GM23338 (cell line): ENCODE measurements at regions not wholly inside any gene's neighbourhood (a gene's known extent, or its start where the extent isn't known, plus 50 kb on each side); places are given as distances from the start of the nearest gene placed in this dataset.
A peak's percentile ranks its signal among the peaks of the same experiment; 100 is the strongest.

Experiments
- ATAC-seq: fragments of 200-7000 bp; cut with Tn5 transposase; 3 replicates; pipeline ENCODE4 v1.9.1; 2020
- DNase-seq: peaks from one replicate; pipeline ENCODE4 v3.0.0-alpha.2; 2015; ENCODE audit warnings: low spot score
- H2AFZ ChIP-seq: fragments of 200-600 bp; sonication (generic); 2 replicates; pipeline ENCODE4 v1.8.0; 2016; ENCODE audit warnings: antibody characterized with exemption, mild to moderate bottlenecking, moderate library complexity
- H3F3A ChIP-seq: fragments of 200-600 bp; sonication (generic); replicated peaks from 2 replicates; pipeline ENCODE4 v1.8.0; 2017; ENCODE audit warnings: antibody characterized with exemption, mixed run types, low read depth
- H3K27ac ChIP-seq: fragments of 200-600 bp; sonication (generic); 2 replicates; pipeline ENCODE4 v1.6.1; 2016; ENCODE audit warnings: low read depth
- H3K27me3 ChIP-seq: fragments of 200-600 bp; sonication (generic); 2 replicates; pipeline ENCODE4 v1.8.0; 2016; ENCODE audit warnings: mild to moderate bottlenecking, mixed run types, moderate library complexity; ENCODE audit not compliant: insufficient read depth
- H3K36me3 ChIP-seq: fragments of 200-600 bp; sonication (generic); 2 replicates; pipeline ENCODE4 v1.8.0; 2016; ENCODE audit warnings: mild to moderate bottlenecking; ENCODE audit not compliant: insufficient read depth
- H3K4me1 ChIP-seq: fragments of 200-600 bp; sonication (generic); 2 replicates; pipeline ENCODE4 v1.8.0; 2016; ENCODE audit warnings: mild to moderate bottlenecking, moderate library complexity; ENCODE audit not compliant: insufficient read depth
- H3K4me2 ChIP-seq: fragments of 200-600 bp; sonication (generic); 2 replicates; pipeline ENCODE4 v1.7.1; 2017; ENCODE audit warnings: mixed run types
- H3K4me3 ChIP-seq: fragments of 200-600 bp; sonication (generic); 2 replicates; pipeline ENCODE4 v1.6.1; 2016; ENCODE audit warnings: mixed run types
- H3K79me2 ChIP-seq: fragments of 200-600 bp; sonication (generic); replicated peaks from 2 replicates; pipeline ENCODE4 v1.8.0; 2017; ENCODE audit warnings: mild to moderate bottlenecking; ENCODE audit not compliant: insufficient read depth
- H3K9me2 ChIP-seq: fragments of 200-600 bp; sonication (generic); 2 replicates; pipeline ENCODE4 v1.8.0; 2017; ENCODE audit not compliant: insufficient read depth
- H4K20me1 ChIP-seq: fragments of 200-600 bp; sonication (generic); replicated peaks from 2 replicates; pipeline ENCODE4 v1.8.0; 2017; ENCODE audit warnings: mild to moderate bottlenecking; ENCODE audit not compliant: insufficient read depth
- H3K27ac Mint-ChIP-seq: 2 replicates; pipeline ENCODE4 v1.8.0; 2020; ENCODE audit warnings: inconsistent platforms, mild to moderate bottlenecking, moderate library complexity, mixed read lengths
- H3K27me3 Mint-ChIP-seq: 3 replicates; pipeline ENCODE4 v1.8.0; 2022; ENCODE audit warnings: low read depth, mild to moderate bottlenecking, moderate library complexity, mixed read lengths, inconsistent platforms; ENCODE audit not compliant: insufficient read depth, poor library complexity
- H3K36me3 Mint-ChIP-seq: 3 replicates; pipeline ENCODE4 v1.8.0; 2021; ENCODE audit warnings: low read depth, mild to moderate bottlenecking, inconsistent platforms, moderate library complexity, mixed read lengths
- H3K4me1 Mint-ChIP-seq: 3 replicates; pipeline ENCODE4 v1.8.0; 2020; ENCODE audit warnings: mild to moderate bottlenecking, inconsistent platforms, mixed read lengths
- H3K4me3 Mint-ChIP-seq: 3 replicates; pipeline ENCODE4 v1.8.0; 2021; ENCODE audit warnings: moderate library complexity, mild to moderate bottlenecking, inconsistent platforms, mixed read lengths
- H3K9me3 Mint-ChIP-seq: 3 replicates; pipeline ENCODE4 v1.8.0; 2020; ENCODE audit warnings: moderate library complexity, mild to moderate bottlenecking, inconsistent platforms, mixed read lengths
- CTCF ChIP-seq, 2 experiments: fragments of 200-600 bp in 1 of 2; sonication (generic) in 1 of 2; conservative IDR thresholded peaks; 2 replicates each; pipeline versions ENCODE4 v1.5.1 to v1.6.1; 2016 to 2017; ENCODE audit warnings: antibody characterized with exemption in 2 of 2, low read depth in 2 of 2, mild to moderate bottlenecking in 2 of 2, moderate library complexity in 1 of 2
- EZH2 ChIP-seq: fragments of 200-600 bp; sonication (generic); IDR thresholded peaks from one replicate; pipeline ENCODE4 v1.8.0; 2017; ENCODE audit warnings: antibody characterized with exemption, mild to moderate bottlenecking, low read depth; ENCODE audit not compliant: unreplicated experiment
- EZH2phosphoT487 ChIP-seq: fragments of 200-600 bp; sonication (generic); IDR thresholded peaks from one replicate; pipeline ENCODE4 v1.8.1; 2018; ENCODE audit warnings: antibody characterized with exemption; ENCODE audit not compliant: unreplicated experiment
- NANOG ChIP-seq: IDR thresholded peaks from 2 replicates; pipeline ENCODE4 v1.6.1; 2016; ENCODE audit warnings: antibody characterized with exemption, borderline replicate concordance
- POLR2AphosphoS5 ChIP-seq: IDR thresholded peaks from 2 replicates; pipeline ENCODE4 v1.6.1; 2016; ENCODE audit warnings: antibody characterized with exemption, low read depth
- REST ChIP-seq: IDR thresholded peaks from one replicate; pipeline ENCODE4 v1.6.1; 2018; ENCODE audit warnings: antibody characterized with exemption; ENCODE audit not compliant: unreplicated experiment
- STAT1 ChIP-seq: IDR thresholded peaks from one replicate; pipeline ENCODE4 v1.6.1; 2016; ENCODE audit warnings: antibody characterized with exemption; ENCODE audit not compliant: unreplicated experiment

DNA sequence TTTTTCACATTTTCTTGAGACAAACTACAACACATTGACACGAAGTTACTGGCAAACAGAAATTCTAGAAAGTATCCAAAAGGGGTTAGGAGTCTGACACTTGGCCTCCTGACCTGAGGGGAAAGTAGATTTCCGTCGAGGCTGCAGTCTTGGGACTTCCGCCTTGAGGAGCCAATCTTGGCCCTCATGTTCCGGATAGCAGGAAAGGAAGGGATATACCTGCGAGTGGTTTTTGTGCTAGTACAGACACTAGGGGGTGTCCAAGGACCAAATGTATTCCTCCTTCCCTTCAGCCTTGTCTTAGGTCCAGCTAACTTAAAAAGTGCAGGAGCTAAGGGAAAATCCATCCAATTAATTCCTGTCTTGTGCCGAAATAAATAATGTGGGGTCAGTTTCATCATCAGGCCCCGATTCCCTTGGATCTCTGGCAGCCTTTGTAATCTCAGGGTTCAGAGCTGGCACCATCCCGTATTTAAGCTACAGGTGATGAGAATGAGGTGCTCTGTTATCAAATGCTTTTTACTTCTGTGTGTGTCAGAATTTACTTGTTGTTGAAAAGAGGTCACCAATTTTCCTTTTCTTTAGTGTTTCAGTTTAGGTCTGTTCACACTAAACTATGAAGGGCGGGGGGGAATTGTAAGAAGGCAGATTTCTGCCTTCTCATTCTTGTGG, 330.2 kb upstream of the FANCL start:
- no peaks in the 10 kb centered on the region for H3K36me3 Mint-ChIP-seq
- DNase-seq (peak; percentile 92), ATAC-seq (peak; percentile 99)
- no peaks in the 10 kb centered on the region for H3K79me2 ChIP-seq
- H3K4me1 Mint-ChIP-seq: peaks cover 35% of the 10 kb centered on the region
- H3K27me3 ChIP-seq: no peaks in the 10 kb centered on the region
- H3K4me1 ChIP-seq: peaks cover 27% of the 10 kb centered on the region
- no peak overlapping the region for H3K27ac Mint-ChIP-seq
- no peaks in the 10 kb centered on the region for H3K9me2 ChIP-seq
- H3K36me3 ChIP-seq: no peaks in the 10 kb centered on the region
- no peak overlapping the region for H3K4me2 ChIP-seq
- H3K9me3 Mint-ChIP-seq: no peaks in the 10 kb centered on the region
- no peak overlapping the region for H3K27ac ChIP-seq
- H2AFZ ChIP-seq: no peak overlapping the region
- no peak overlapping the region for H3K4me3 ChIP-seq
- no peaks in the 10 kb centered on the region for H4K20me1 ChIP-seq
- no peaks in the 10 kb centered on the region for H3F3A ChIP-seq
- no peak for TF ChIP-seq STAT1
- TF ChIP-seq CTCF (conservative IDR thresholded peaks at IDR 0.05; ENCODE audit: low read depth in 2 of 2): peak; percentile 72 to 89
- no peak overlapping the region for H3K4me3 Mint-ChIP-seq
- peaks cover 2% of the 10 kb centered on the region for H3K27me3 Mint-ChIP-seq

GRCh38 chr2:58569475-58570185, 328.5 kb upstream of the FANCL start:
- peak overlapping the region; percentile 36 for H3K4me2 ChIP-seq
- ATAC-seq (peak; percentile 21), DNase-seq (peak; percentile 34)
- no peak overlapping the region for H2AFZ ChIP-seq
- H3K4me1 ChIP-seq: peaks cover 27% of the 10 kb centered on the region
- H3K4me3 Mint-ChIP-seq: no peak overlapping the region; the same call in 2 of the 3 replicates
- H3K36me3 Mint-ChIP-seq: no peaks in the 10 kb centered on the region
- H3K4me3 ChIP-seq: no peak overlapping the region
- H3K27ac ChIP-seq: peak overlapping the region; percentile 48; the same call in 1 of the 2 replicates
- peaks cover 39% of the 10 kb centered on the region for H3K4me1 Mint-ChIP-seq
- H3K27me3 Mint-ChIP-seq: peaks cover 5% of the 10 kb centered on the region
- no peaks in the 10 kb centered on the region for H3K79me2 ChIP-seq
- no peaks in the 10 kb centered on the region for H3K9me2 ChIP-seq
- H3K27ac Mint-ChIP-seq: peak overlapping the region; percentile 69
- no peak for TF ChIP-seq STAT1
- no peak for TF ChIP-seq NANOG
- no peak for TF ChIP-seq POLR2AphosphoS5
- no peak for TF ChIP-seq EZH2phosphoT487
- no peak for TF ChIP-seq EZH2
- no peak for TF ChIP-seq REST
- no peaks in the 10 kb centered on the region for H4K20me1 ChIP-seq
- no peaks in the 10 kb centered on the region for H3F3A ChIP-seq
- no peaks in the 10 kb centered on the region for H3K27me3 ChIP-seq
- H3K9me3 Mint-ChIP-seq: no peaks in the 10 kb centered on the region
- no peaks in the 10 kb centered on the region for H3K36me3 ChIP-seq
